ENCODE measurements at regions not wholly inside any gene's neighbourhood (a gene's known extent, or its start where the extent isn't known, plus 50 kb on each side); places are given as distances from the start of the nearest gene placed in this dataset.

GRCh38 chr14:58944343-58944967, 244.0 kb upstream of the DAAM1 start:
- Histone ChIP-seq H3K9me1 (replicated peaks; ENCODE audit: control insufficient read depth, extremely low read depth, insufficient read depth, low read length) (no peaks in the 10 kb centered on the region), H3K36me3 (ENCODE audit: control insufficient read depth in 2 of 2, extremely low read depth in 1 of 2, insufficient read depth in 2 of 2, low read length in 2 of 2) (no peaks in the 10 kb centered on the region), H3K27me3 (ENCODE audit: control insufficient read depth in 2 of 2, insufficient read depth in 2 of 2, low read length in 2 of 2) (no peaks in the 10 kb centered on the region), H3K4me3 (replicated peaks in 1 of 3; ENCODE audit: insufficient read depth in 1 of 3, low read depth in 1 of 3, low read length in 3 of 3) (no peak overlapping the region), H3K9me3 (replicated peaks; ENCODE audit: control insufficient read depth, insufficient read depth, low read length) (no peaks in the 10 kb centered on the region), H3K9ac (replicated peaks; ENCODE audit: extremely low read depth, insufficient read depth, low read length) (no peak overlapping the region), H3K79me2 (ENCODE audit: control insufficient read depth, insufficient read depth, low read length) (no peaks in the 10 kb centered on the region), H3K4me1 (ENCODE audit: control insufficient read depth, extremely low read depth, insufficient read depth, low read length) (no peaks in the 10 kb centered on the region), H3K27ac (ENCODE audit: insufficient read depth, low read depth, low read length) (no peak overlapping the region), H4K20me1 (replicated peaks; ENCODE audit: control insufficient read depth, extremely low read depth, insufficient read depth, low read length) (no peaks in the 10 kb centered on the region), H2AFZ (ENCODE audit: low read depth, low read length) (no peak overlapping the region), H3K4me2 (ENCODE audit: insufficient read depth, low read length) (no peak overlapping the region)
- BruUV-seq (replicated peaks), result no TSS peak
- no peak for TF ChIP-seq POLR2AphosphoS5 (IDR thresholded peaks at IDR 0.05; ENCODE audit: insufficient read depth, low read depth, low read length)
- TF ChIP-seq MYC (IDR thresholded peaks at IDR 0.05; ENCODE audit: low read depth, low read length), result no peak
- TF ChIP-seq GATA2 (IDR thresholded peaks at IDR 0.05; ENCODE audit: insufficient read depth, insufficient read length, low read depth, low read length), result no peak
- TF ChIP-seq FOS (IDR thresholded peaks at IDR 0.05; ENCODE audit: borderline replicate concordance, insufficient read depth, low read length), result no peak
- no peak for TF ChIP-seq JUN (IDR thresholded peaks at IDR 0.05; ENCODE audit: borderline replicate concordance, insufficient read depth, insufficient read length, low read depth)
- no peak for TF ChIP-seq POLR2A (IDR thresholded peaks at IDR 0.05; ENCODE audit: low read depth, low read length)
- no peak for TF ChIP-seq EZH2 (IDR thresholded peaks at IDR 0.05; ENCODE audit: borderline replicate concordance, low read depth, low read length, severe bottlenecking)
- TF ChIP-seq, protein P1, sequence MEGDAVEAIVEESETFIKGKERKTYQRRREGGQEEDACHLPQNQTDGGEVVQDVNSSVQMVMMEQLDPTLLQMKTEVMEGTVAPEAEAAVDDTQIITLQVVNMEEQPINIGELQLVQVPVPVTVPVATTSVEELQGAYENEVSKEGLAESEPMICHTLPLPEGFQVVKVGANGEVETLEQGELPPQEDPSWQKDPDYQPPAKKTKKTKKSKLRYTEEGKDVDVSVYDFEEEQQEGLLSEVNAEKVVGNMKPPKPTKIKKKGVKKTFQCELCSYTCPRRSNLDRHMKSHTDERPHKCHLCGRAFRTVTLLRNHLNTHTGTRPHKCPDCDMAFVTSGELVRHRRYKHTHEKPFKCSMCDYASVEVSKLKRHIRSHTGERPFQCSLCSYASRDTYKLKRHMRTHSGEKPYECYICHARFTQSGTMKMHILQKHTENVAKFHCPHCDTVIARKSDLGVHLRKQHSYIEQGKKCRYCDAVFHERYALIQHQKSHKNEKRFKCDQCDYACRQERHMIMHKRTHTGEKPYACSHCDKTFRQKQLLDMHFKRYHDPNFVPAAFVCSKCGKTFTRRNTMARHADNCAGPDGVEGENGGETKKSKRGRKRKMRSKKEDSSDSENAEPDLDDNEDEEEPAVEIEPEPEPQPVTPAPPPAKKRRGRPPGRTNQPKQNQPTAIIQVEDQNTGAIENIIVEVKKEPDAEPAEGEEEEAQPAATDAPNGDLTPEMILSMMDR (IDR thresholded peaks at IDR 0.05; ENCODE audit: extremely low read depth in 1 of 2, insufficient read depth in 1 of 2, low read depth in 1 of 2, low read length in 2 of 2), result no peak
- no peak for TF ChIP-seq MAX (IDR thresholded peaks at IDR 0.05; ENCODE audit: insufficient read depth, insufficient read length)
- ChIA-PET POLR2A (no interaction called here), CTCF (no interaction called here)
- FAIRE-seq (no peak), DNase-seq (ENCODE audit: low read depth, low spot score) (no peak)
- intact Hi-C loops (cut with micrococcal nuclease) (loop anchor here (10.0 kb wide), 1 partner anchor 300 kb away; no protein-coding TSS in a partner anchor), dilution Hi-C loops (cut with MboI; ENCODE audit: extremely low pct_ligation_motif_present, low sequenced_read_pairs) (no loop called here)
